COR-L47 (cell line): ENCODE measurements at regions not wholly inside any gene's neighbourhood (a gene's known extent, or its start where the extent isn't known, plus 50 kb on each side); places are given as distances from the start of the nearest gene placed in this dataset.
"Not testable (repeated sequence)": the region's sequence is repeated elsewhere in the genome, so short reads cannot be mapped to it uniquely, and the experiment has no call there.

ENCODE experiments used
- DNase-seq: peaks from one replicate; lab custom pipeline; 2025; lab: John Stamatoyannopoulos, UW

DNA sequence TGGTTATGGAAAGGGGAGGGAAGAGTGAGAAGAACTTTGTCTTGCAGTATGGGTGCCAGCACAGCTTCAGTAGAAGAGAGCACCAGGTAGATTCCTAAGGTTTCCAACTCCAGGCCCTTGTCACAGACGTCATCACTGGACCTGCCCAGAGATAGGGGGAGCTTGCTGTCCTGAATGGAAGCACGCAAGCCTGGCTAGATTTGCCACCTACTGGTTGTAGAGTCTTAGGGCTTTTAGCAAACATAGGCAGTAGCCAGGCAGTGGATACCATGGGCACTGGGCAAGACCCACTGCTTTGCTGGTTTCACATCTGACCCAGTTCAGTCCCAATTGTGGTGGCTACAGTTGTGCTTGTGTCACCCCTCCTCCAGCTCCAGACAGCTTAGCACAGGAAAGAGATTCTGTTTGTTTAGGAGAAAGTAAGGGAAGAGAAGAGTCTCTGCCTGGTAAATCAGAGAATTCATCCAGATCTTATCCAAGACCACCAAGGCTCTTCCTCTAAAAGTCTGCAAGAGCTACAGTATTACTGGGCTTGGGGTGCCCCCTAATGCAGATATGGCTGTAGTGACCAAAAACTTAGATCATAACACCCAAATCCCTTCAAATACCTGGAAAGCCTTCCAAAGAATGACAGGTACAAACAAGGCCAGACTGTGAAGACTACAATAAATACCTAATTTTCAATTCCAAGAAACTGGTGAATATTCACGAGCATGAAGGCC is 158.9 kb downstream of the HINT1 start:
- DNase-seq, result no peak

DNA sequence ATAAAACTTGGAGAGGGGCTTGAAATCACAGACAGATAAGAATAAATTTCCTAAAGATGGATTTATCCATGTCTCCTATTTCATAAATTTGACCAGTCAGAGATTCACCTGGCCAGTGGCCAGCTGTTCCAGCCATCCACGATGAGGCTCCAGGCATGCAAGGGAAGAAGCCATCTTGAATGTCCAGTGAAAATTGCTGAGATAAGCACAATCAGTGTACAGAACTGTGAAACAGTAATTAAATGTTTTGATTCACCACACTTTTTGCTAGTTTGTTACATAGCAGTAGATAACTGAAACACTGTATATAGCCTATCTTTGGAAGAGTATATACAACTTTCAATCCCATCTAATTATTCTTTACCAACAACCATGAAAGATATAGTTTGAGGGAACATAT is 163.5 kb downstream of the HINT1 start:
- DNase-seq, result no peak

DNA sequence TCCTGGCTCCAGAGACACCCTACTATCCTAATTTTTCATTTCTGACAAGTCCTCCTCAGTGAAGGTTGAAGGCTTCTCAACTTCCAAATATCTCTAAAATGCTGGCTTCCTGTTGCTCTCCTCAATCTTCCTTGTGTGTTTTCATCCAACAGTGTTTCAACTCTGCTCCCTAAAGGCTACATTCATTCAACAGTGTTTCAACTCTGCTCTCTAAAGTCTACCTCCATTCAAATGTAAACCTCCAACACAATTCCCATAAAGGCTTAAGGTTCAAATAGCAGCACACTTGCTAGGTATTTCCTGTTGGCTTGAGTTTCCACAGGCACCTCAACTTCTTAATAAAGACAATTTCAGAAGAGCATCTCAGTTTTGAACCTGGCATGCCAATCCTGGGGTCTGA is 164.8 kb downstream of the HINT1 start:
- DNase-seq, result no peak

DNA sequence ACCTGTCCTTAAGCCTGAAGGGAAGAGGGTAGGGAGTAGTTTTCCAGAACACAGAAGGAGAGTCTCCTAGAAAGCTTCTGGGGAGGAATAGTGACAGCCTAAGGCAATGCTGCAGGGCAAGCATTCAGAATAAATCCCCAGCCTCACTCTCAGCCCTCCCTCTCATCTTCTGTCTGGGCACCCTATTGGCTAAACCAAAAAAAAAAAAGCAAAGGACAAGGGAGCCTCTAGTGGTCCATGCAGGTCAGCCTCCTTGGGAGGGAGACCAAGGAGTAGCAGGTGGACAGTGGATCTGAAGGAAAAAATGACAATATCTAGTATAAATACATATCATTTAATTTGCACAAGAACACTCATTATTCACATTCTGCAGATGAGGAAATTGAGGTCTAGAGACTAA is 168.3 kb downstream of the HINT1 start:
- DNase-seq, result not testable (repeated sequence)

DNA sequence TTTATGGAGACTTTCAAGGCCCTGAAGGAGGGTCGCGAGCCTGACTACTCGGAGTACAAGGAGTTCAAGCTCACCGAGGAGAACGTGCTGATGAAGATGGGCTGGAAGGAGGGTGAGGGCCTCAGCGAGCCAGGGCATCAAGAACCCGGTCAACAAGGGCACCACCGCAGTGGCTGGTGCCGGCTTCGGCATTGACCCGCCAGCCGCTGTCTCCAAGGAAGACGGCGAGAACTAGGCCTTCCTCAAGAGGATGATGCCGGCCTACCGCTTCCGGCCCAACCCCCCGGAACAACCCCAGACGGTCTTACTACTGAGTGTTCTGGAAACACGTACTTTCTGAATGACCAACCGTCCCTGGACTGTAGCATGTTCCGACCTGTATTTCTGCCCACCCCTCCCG is 169.2 kb downstream of the HINT1 start:
- DNase-seq, result no peak

DNA sequence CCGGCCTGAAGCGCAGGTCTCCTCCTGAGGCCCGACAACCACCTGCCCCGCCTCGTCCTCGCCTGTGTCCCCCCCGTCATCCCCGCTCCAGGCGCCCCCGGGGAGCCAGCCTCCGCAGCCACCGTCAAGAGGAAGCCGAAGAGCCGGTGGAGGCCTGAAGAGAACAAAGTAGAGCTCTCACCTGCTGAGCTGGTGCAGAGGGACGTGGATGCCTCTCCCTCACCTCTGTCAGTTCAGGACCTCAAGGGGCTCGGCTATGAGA is 169.9 kb downstream of the HINT1 start:
- DNase-seq, result no peak

DNA sequence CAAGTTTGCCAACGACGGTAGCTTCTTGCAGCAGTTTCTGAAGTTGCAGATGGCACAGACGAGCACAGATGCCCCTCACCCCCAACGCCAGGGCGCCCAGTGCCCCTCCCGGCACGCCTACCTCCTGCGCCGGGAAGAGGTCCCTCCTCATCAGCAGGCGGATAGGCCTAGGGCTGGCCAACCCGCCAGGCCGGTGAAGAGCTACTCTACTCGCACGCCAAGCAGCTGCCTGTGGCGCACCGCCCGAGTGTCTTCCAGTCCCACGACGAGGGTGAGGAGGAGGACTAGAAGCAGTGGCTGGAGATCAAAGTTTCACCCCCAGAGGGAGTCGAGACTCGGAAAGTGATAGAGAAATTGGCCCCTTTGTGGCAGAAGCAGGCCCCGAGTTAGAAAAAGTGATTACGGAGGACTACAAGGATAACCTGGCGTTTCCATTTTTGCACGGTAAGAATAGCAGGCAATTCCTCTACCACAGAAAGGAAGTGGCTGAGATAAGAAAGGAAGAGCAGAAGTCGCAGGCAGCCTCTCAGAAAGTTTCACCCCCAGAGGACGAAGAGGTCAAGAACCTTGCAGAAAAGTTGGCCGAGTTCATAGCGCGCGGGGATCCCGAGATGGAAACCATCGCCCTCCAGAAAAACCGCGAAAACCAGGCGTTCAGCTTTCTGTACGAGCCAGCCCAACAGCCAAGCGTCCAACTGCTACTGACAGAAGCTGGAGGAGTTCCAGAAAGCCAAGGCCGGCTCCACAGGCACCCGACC is 170.4 kb downstream of the HINT1 start:
- no peak for DNase-seq

DNA sequence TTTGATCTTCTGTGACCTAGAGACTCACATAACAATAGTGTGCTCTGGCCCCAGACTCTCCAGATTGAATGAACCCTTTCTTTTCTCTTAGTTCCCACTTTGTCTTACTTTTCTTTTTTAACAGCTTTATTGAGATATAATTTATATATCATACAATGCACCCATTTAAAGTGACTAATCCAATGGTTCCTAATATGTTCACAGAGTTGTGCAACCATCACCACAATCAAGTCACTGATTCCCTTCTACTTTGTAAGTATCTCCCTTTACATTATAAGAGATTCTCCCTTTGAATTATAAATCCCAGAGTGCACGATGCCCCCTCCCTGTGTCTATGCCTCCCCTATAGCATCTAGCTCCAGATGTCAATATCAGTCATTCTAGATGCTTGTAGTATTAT is 172.4 kb downstream of the HINT1 start:
- no peak for DNase-seq

DNA sequence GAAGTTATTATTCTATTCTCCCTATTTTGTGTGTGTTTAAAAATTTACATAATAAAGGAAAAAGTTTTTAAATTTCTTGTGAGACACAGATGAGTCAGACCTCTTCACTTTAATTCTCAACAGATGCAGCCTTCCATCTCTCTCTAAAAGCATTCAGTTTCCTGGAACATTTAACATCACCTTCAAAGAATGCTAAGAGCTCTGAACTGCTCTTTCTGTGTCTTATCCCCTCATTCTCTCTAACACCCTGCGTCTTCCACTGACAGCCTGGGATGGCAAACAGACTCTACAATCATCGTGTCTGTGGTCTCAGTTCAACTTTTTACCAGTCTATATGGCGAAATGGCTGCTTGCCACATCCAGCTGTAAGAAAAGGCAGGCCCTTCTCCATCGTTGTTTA is 173.0 kb downstream of the HINT1 start:
- DNase-seq, result no peak

DNA sequence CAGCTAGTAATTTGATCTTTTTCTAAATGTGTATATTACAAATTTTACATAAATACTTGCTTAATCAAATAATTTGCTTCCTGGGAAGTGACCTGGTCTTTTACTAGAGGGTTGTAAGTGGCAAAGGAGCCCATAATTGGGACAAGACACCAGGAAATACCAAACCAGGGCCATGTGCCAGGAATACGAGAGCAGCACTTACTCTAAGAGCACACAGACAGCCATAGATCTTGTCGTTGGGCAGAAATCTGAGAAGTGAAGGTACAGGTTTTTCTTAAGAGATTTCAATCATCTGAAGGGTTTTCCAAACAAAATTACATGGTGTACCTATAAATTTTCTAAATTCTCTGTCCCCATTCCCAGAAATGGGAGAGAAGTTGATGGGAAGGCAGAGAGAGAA is 179.3 kb downstream of the HINT1 start:
- no peak for DNase-seq

DNA sequence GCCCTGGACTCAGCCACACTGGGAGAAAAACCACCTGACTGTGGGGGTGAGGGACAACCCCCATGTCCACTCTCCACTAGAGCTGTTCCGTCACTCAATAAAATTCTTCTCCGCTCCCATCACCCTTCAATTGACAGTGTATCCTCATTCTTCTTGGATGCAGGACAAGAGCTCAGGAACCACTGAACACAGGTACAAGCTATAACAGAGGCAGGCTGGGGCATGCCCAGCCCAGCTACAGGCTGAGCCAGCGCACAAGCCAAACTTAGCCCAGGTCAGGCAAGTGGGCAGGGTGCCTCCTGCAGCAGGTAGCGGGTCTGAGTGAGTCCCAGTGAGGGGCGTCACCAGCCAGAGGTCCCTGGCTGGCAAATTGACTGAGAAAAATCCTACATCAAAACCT is 183.4 kb downstream of the HINT1 start:
- DNase-seq, result no peak

DNA sequence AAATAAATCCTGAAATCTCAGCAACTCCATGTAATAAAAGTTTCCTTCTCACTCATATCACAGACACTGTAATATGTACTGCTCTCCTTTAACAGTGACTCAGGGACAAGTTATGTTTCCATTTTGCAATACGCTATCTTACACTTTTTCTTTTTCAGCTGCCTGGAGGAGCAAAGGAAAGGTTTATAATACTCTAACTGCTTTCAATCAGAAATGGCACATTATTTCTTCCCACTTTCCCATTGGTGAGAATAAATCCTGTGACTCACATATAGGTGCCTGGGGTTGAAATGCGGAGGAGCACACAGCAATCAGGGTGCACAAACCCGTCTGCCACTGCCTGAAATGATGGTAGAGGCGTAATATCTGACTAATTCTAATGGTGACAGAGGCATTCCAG is 186.6 kb downstream of the HINT1 start:
- no peak for DNase-seq

DNA sequence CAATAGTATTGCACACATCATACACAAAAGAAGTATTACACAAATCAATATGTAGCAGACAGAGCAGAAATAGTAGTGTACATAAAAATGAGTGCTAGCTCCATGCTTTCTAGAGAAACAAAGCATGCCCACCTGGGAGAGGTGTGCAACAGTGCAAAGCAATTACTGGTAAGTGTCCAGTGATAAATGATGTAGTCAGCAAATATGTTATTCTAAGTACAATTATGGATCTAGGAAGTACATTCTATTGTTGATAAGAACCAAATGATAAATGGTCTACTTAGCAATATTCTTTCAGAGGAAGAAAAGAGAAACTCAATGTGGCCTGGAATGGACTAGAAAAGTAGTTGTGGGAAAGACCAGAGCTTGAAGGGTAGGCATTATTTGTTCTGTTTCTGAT is 188.6 kb downstream of the HINT1 start:
- no peak for DNase-seq

DNA sequence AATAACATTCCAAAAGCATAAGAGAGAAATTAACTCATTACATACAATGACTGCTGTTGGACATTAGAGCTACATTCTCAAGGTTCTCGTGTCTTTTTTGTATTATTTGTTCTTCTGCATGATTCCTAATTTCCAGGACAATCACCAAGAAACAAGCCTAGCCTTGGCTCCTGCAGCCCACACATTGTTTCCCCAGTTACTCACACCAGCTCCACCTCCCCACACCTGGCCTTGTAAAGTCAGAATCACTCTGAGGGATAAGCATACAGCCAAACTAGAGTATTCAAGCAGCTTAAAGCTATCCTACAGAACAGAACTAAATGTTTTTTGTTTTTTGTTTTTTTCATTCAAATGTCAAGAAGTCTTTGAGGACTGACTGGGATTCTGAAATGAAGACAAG is 189.2 kb downstream of the HINT1 start:
- DNase-seq, result no peak

DNA sequence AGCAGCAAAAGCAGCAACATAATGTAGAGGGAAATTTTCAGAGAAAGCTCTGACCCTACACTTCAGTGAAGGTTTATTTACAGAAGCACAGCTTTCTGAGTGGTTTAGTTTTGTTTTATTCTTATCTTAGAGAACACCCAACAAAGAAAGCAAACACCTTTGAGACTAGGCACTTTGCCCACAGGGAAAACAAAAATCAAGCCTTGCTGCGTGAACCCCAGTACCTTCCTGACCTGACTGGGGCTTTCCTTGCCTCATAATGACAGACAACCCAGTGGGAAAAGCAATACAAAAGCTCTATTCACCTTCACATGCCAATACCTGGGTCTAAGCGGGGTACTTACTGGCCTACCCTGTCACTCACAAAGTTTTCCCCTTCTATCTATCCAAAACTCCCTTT is 189.8 kb downstream of the HINT1 start:
- DNase-seq, result no peak

DNA sequence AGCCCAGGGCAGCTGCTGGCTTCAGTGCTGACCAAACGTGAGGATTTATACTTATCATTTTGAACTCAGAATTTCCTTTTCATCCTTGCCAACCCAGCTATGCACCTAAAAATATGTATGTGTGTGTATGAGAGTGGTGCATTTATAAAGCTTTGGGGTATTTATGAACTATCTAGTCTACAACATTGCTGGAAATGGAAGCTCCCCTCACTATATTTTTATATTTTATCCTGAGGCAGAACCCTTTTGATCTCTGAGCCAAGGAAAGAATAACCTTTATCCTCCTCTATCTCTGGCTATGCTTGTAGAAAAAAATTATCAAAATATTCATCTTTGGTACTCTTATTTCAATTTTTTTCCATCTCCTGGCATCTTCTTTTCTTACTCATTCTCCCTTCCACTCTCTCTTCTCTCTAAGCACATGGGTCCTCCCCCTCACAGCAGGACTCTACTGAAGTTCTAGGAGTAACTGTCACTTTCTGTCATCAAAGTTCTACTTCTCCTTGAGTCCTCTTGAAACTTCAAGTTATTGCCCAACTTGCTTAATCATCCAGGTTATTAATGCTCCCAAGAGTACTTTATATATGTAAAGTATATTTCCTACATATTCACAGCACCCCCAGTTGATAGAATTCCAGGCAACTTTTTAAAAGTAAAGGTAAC is 190.9 kb downstream of the HINT1 start:
- DNase-seq, result no peak

DNA sequence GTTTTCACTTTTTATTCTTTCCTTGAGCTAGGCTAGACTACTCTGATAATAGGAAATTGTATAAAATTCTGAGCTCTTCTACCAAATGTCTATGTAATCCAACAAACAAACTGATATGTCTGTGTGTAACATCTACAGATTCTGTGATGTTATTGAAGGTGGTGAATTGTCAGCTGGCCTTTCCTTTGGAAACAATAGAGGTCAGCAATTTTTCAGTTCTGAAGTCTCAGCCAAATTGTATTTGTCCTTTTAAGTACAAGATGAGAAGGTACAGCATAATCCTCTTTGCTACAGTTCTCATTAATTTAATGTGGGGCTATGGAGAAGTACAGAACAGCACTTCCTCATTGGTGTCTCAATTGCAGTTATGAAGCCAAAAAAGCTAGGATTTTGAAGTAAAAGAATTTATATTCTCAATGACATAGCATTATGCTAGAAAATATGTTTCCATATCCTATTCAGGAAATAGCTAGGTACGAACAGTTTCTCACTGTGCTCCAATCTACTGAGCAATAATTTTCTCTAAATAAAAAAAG is 198.0 kb downstream of the HINT1 start:
- no peak for DNase-seq

DNA sequence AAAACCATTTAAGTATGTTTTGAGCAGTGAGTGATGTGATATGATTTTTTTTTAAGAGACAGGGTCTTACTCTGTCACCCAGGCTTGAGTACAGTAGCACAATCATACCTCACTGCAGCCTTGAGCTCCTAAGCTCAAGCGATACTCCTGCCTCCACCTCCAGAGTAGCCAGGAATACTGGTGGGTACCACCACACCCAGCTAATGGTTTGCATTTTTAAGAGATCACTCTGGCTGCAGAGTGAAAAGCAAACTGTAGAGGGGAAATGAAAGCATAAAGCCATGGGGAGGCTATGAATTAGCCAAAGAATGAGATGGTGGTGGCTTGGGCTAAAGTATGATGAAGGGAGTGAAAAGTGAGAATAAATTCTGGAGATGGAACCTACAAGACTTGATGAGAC is 199.1 kb downstream of the HINT1 start:
- no peak for DNase-seq

DNA sequence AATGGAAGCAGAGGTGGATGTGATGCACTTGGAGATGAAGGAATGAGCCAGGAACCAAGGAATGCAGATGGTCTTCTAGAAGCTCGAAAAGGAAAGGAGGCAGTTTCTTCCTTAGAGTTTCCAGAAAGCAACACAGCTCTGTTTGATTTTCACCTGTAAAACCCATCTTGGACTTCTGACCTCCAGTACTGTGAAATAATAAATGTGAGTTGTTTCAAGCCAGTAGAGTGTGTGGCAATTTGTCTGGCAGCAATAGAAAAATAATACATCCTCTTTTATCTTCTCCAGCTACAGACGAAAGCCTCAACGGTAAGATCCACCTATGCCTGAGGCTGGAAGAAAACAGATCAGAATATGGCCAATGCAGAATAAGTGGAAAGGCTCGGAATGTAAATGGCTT is 199.7 kb downstream of the HINT1 start:
- DNase-seq, result no peak

DNA sequence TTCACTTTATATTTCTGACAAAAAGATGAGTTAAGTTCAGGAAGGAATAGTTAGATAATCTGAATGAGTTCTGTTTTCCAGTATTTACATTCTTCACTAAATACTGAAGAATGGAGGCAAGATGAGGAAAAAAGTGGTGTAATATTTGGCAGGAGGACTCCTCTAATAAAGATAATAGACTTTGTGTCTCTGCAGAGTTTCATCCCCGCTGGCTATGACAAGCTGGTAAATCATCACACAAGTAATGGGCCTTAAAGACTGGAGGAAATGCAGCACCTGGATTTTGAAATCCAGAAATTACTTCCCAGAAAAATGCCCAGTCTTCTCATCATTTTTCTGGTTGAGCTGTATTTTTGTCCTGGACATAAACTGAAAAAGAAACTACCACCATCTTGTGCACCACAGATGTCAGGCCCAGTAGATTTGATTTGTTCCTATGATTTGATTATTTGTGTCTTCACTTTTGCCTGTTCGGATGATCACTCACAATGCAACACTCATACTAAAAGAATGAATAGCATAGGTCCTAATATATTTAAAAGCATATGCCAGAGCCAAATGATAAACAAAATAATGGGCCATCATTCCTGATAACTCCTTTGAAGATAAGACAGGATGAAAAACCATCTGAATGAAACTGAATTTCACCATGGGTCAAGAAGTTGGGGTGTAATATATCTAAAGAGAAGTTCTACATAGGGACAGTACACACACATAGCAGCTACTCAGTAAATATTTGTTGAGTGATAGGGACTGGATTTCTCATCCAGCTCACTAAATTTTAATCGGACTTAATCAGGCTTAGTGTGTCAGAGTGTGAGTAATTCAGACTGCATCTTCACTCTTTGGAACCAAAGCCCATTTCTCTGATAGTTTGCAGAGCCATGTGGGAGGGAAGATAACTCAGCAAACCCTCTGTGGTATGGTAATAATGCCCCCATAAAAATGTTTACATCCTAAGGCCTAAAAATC is 200.5 kb downstream of the HINT1 start:
- DNase-seq, result no peak

DNA sequence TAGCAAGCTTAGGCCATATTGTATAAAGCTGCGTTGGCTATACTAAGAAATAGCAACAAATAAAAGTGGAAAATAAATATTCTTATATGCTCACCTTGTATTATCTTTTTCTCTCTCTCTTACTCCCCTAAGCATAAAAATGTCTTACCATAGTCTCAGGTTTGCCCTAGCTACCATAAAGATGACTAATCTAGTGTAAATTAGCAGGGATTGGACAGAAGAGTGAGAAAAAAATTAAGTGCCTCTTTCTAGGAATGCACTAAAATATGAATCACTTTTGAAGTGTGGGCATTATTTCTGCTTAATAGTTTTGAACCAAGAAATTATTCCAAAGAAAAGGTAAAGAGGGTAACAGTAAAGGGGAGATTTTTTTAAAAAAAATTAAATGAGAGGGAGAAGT is 201.3 kb downstream of the HINT1 start:
- no peak for DNase-seq

DNA sequence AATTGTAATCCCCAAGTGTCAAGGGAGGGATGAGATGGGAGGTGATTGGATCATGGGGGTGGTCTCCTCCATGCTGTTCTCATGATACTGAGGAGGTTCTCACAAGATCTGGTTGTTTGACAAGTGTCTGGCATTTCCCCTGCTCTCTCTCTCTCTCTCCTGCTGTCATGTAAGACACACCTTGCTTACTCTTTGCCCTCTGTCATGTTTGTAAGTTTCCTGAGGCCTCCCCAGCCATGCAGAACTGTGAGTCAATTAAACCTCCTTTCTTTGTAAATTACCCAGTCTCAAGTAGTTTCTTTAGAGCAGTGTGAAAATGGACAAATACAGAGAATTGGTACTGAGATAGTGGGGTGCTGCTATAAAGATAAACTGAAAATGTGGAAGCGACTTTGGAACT is 207.9 kb downstream of the HINT1 start:
- no peak for DNase-seq
